Mesenchymal stem cell (in vitro differentiated cells and primary cell): ENCODE measurements at regions not wholly inside any gene's neighbourhood (a gene's known extent, or its start where the extent isn't known, plus 50 kb on each side); places are given as distances from the start of the nearest gene placed in this dataset.

ENCODE experiments used
- DNase-seq: peaks from one replicate; pipeline ENCODE4 v3.0.0-alpha.2; 2013
- H2AFZ ChIP-seq: one replicate; pipeline ENCODE4 v1.6.1; 2013; ENCODE audit warnings: low read depth, mild to moderate bottlenecking, control low read depth, inconsistent platforms, low read length, moderate library complexity
- H2AK5ac ChIP-seq: 2 replicates; pipeline ENCODE4 v1.6.1; 2013; ENCODE audit warnings: low read length, moderate library complexity, mild to moderate bottlenecking, inconsistent platforms; ENCODE audit not compliant: severe bottlenecking
- H2BK120ac ChIP-seq: one replicate; pipeline ENCODE4 v1.6.1; 2013; ENCODE audit warnings: low read depth, mild to moderate bottlenecking, inconsistent platforms, low read length, moderate library complexity
- H2BK12ac ChIP-seq, 2 experiments: one replicate each; pipeline ENCODE4 v1.6.1; 2013; ENCODE audit warnings: inconsistent platforms in 2 of 2, low read length in 2 of 2, mild to moderate bottlenecking in 2 of 2, moderate library complexity in 2 of 2, control low read depth in 1 of 2
- H2BK15ac ChIP-seq: one replicate; pipeline ENCODE4 v1.6.1; 2013; ENCODE audit warnings: mild to moderate bottlenecking, low read depth, inconsistent platforms; ENCODE audit not compliant: poor library complexity, severe bottlenecking
- H2BK5ac ChIP-seq: 2 replicates; pipeline ENCODE4 v1.6.1; 2013; ENCODE audit warnings: low read depth, mild to moderate bottlenecking, low read length, control low read depth, inconsistent platforms; ENCODE audit not compliant: poor library complexity, severe bottlenecking
- H3K14ac ChIP-seq, 2 experiments: one replicate each; pipeline ENCODE4 v1.6.1; 2013; ENCODE audit warnings: inconsistent platforms in 2 of 2, low read length in 2 of 2, control low read depth in 1 of 2, mild to moderate bottlenecking in 1 of 2, moderate library complexity in 1 of 2
- H3K18ac ChIP-seq, 2 experiments: one replicate each; pipeline ENCODE4 v1.6.1; 2013; ENCODE audit warnings: inconsistent platforms in 2 of 2, low read length in 2 of 2, control low read depth in 1 of 2, low read depth in 1 of 2, mild to moderate bottlenecking in 1 of 2
- H3K23ac ChIP-seq, 2 experiments: one replicate each; pipeline ENCODE4 v1.6.1; 2013; ENCODE audit warnings: inconsistent platforms in 2 of 2, low read length in 2 of 2, mild to moderate bottlenecking in 2 of 2, moderate library complexity in 2 of 2, control low read depth in 1 of 2
- H3K27ac ChIP-seq: 2 replicates; pipeline ENCODE4 v1.5.1; 2013; ENCODE audit warnings: mild to moderate bottlenecking, moderate library complexity, low read length, control low read depth, inconsistent platforms; ENCODE audit not compliant: poor library complexity, severe bottlenecking
- H3K27me3 ChIP-seq, 2 experiments: 2 replicates each; pipeline versions ENCODE4 v1.6.1 to v1.7.0; 2013; ENCODE audit warnings: low read length in 2 of 2, mild to moderate bottlenecking in 2 of 2, moderate library complexity in 2 of 2, control low read depth in 1 of 2, inconsistent platforms in 1 of 2; ENCODE audit not compliant: control insufficient read depth in 1 of 2, insufficient read depth in 1 of 2
- H3K36me3 ChIP-seq, 2 experiments: 2 replicates each; pipeline versions ENCODE4 v1.6.1 to v1.7.0; 2013; ENCODE audit warnings: low read length in 2 of 2, control low read depth in 1 of 2, inconsistent platforms in 1 of 2, low read depth in 1 of 2, mild to moderate bottlenecking in 1 of 2; ENCODE audit not compliant: insufficient read depth in 2 of 2, control insufficient read depth in 1 of 2
- H3K4ac ChIP-seq, 2 experiments: one replicate each; pipeline ENCODE4 v1.6.1; 2013; ENCODE audit warnings: inconsistent platforms in 2 of 2, low read length in 2 of 2, mild to moderate bottlenecking in 2 of 2, moderate library complexity in 2 of 2, control low read depth in 1 of 2, low read depth in 1 of 2
- H3K4me1 ChIP-seq: 2 replicates; pipeline ENCODE4 v1.6.1; 2013; ENCODE audit warnings: low read depth, low read length, control low read depth; ENCODE audit not compliant: control insufficient read depth, insufficient read depth
- H3K4me2 ChIP-seq: 2 replicates; pipeline ENCODE4 v1.6.1; 2013; ENCODE audit warnings: low read length, mild to moderate bottlenecking, inconsistent platforms; ENCODE audit not compliant: poor library complexity, severe bottlenecking
- H3K4me3 ChIP-seq, 2 experiments: 2 replicates each; pipeline versions ENCODE4 v1.5.1 to v1.7.0; 2013; ENCODE audit warnings: low read length in 2 of 2, mild to moderate bottlenecking in 2 of 2, control low read depth in 1 of 2, low read depth in 1 of 2; ENCODE audit not compliant: insufficient read depth in 1 of 2
- H3K79me1 ChIP-seq: replicated peaks from 2 replicates; pipeline ENCODE4 v1.6.1; 2013; ENCODE audit warnings: mild to moderate bottlenecking, control low read depth, low read length, inconsistent platforms; ENCODE audit not compliant: poor library complexity, severe bottlenecking
- H3K9ac ChIP-seq: 2 replicates; pipeline ENCODE4 v1.7.0; 2013; ENCODE audit warnings: mild to moderate bottlenecking, low read length, moderate library complexity
- H3K9me3 ChIP-seq: 2 replicates; pipeline ENCODE4 v1.7.0; 2013; ENCODE audit warnings: mild to moderate bottlenecking, low read length; ENCODE audit not compliant: control insufficient read depth
- H4K8ac ChIP-seq: one replicate; pipeline ENCODE4 v1.6.1; 2013; ENCODE audit warnings: inconsistent platforms, mild to moderate bottlenecking, low read length, moderate library complexity
- H4K91ac ChIP-seq: one replicate; pipeline ENCODE4 v1.6.1; 2013; ENCODE audit warnings: mild to moderate bottlenecking, low read length, inconsistent platforms
- WGBS: methylation state at CpG from one replicate; pipeline ENCODE4 v1.1.7; 2013; ENCODE audit warnings: mixed read lengths; 5-methylcytosine and 5-hydroxymethylcytosine counted together

GRCh38 chr7:89760690-89761089 lies 393.6 kb upstream of the STEAP1 start:
- H3K4me3 ChIP-seq, result no peak overlapping the region
- H2BK12ac ChIP-seq, result no peak overlapping the region
- H4K8ac ChIP-seq, result no peak overlapping the region
- H2AK5ac ChIP-seq, result no peak overlapping the region
- no peak overlapping the region for H4K91ac ChIP-seq
- no peak overlapping the region for H3K23ac ChIP-seq
- no peak overlapping the region for H3K4me2 ChIP-seq
- no peak overlapping the region for H3K27ac ChIP-seq
- H2BK15ac ChIP-seq, result no peak overlapping the region
- no peak overlapping the region for H3K9ac ChIP-seq
- H3K14ac ChIP-seq, result no peak overlapping the region
- H2AFZ ChIP-seq, result no peak overlapping the region
- 74% methylated on average over 3 of the region's 3 CpGs for WGBS
- H3K36me3 ChIP-seq, result no peaks in the 10 kb centered on the region
- H3K18ac ChIP-seq, result no peak overlapping the region
- no peaks in the 10 kb centered on the region for H3K9me3 ChIP-seq
- H3K79me1 ChIP-seq, result no peaks in the 10 kb centered on the region
- H2BK5ac ChIP-seq, result no peak overlapping the region
- H3K4me1 ChIP-seq, result no peaks in the 10 kb centered on the region
- H3K27me3 ChIP-seq, result no peaks in the 10 kb centered on the region
- DNase-seq, result no peak
- no peak overlapping the region for H2BK120ac ChIP-seq
- H3K4ac ChIP-seq, result no peak overlapping the region

- H2AK5ac ChIP-seq, result no peak overlapping the region
- no peaks in the 10 kb centered on the region for H3K79me1 ChIP-seq
- no peak overlapping the region for H4K8ac ChIP-seq
- no peak overlapping the region for H3K4me3 ChIP-seq
- WGBS, result 55% methylated on average over 1 of the region's 1 CpG
- H2BK120ac ChIP-seq, result no peak overlapping the region
- no peaks in the 10 kb centered on the region for H3K27me3 ChIP-seq
- no peak overlapping the region for H2BK12ac ChIP-seq
- no peak overlapping the region for H3K4me2 ChIP-seq
- H3K23ac ChIP-seq, result no peak overlapping the region
- no peak overlapping the region for H3K4ac ChIP-seq
- no peak for DNase-seq
- H3K9ac ChIP-seq, result no peak overlapping the region
- H3K9me3 ChIP-seq, result no peaks in the 10 kb centered on the region
- no peak overlapping the region for H2BK5ac ChIP-seq
- no peak overlapping the region for H3K14ac ChIP-seq
- H2BK15ac ChIP-seq, result no peak overlapping the region
- no peaks in the 10 kb centered on the region for H3K4me1 ChIP-seq
- H4K91ac ChIP-seq, result no peak overlapping the region
- H3K18ac ChIP-seq, result no peak overlapping the region
- H3K27ac ChIP-seq, result no peak overlapping the region
- no peak overlapping the region for H2AFZ ChIP-seq
- no peaks in the 10 kb centered on the region for H3K36me3 ChIP-seq
These were observed 393.1 kb upstream of the STEAP1 start for GRCh38 chr7:89761173-89761572.

- Histone ChIP-seq H3K36me3 (no peaks in the 10 kb centered on the region), H2AK5ac (no peak overlapping the region), H2BK15ac (no peak overlapping the region), H3K4me3 (no peak overlapping the region), H4K8ac (no peak overlapping the region), H3K4ac (no peak overlapping the region), H3K18ac (no peak overlapping the region), H3K9ac (no peak overlapping the region), H3K14ac (no peak overlapping the region), H2BK120ac (no peak overlapping the region), H3K4me1 (no peaks in the 10 kb centered on the region), H2BK5ac (no peak overlapping the region), H3K23ac (no peak overlapping the region), H2AFZ (no peak overlapping the region), H4K91ac (no peak overlapping the region), H3K4me2 (no peak overlapping the region), H3K27ac (no peak overlapping the region), H3K9me3 (no peaks in the 10 kb centered on the region), H2BK12ac (no peak overlapping the region), H3K79me1 (no peaks in the 10 kb centered on the region), H3K27me3 (no peaks in the 10 kb centered on the region)
- DNase-seq, result no peak
- no CpG with 5 or more reads among the region's 4 CpGs for WGBS
These were observed 384.1 kb upstream of the STEAP1 start for GRCh38 chr7:89770161-89770560.

GRCh38 chr7:89771003-89771636 lies 383.1 kb upstream of the STEAP1 start:
- no peak overlapping the region for H2AFZ ChIP-seq
- H3K36me3 ChIP-seq, result no peaks in the 10 kb centered on the region
- WGBS, result no CpG with 5 or more reads among the region's 3 CpGs
- no peak overlapping the region for H2BK15ac ChIP-seq
- H3K23ac ChIP-seq, result no peak overlapping the region
- no peak overlapping the region for H3K18ac ChIP-seq
- H3K27ac ChIP-seq, result no peak overlapping the region
- no peak for DNase-seq
- no peak overlapping the region for H2BK120ac ChIP-seq
- H2BK5ac ChIP-seq, result no peak overlapping the region
- H4K91ac ChIP-seq, result no peak overlapping the region
- H3K4me3 ChIP-seq, result no peak overlapping the region
- no peak overlapping the region for H3K4ac ChIP-seq
- no peaks in the 10 kb centered on the region for H3K79me1 ChIP-seq
- H3K27me3 ChIP-seq, result no peaks in the 10 kb centered on the region
- H4K8ac ChIP-seq, result no peak overlapping the region
- no peak overlapping the region for H2AK5ac ChIP-seq
- H3K4me2 ChIP-seq, result no peak overlapping the region
- H3K14ac ChIP-seq, result no peak overlapping the region
- no peaks in the 10 kb centered on the region for H3K9me3 ChIP-seq
- no peak overlapping the region for H2BK12ac ChIP-seq
- H3K9ac ChIP-seq, result no peak overlapping the region
- no peaks in the 10 kb centered on the region for H3K4me1 ChIP-seq
